NOMO-1 treated with dmso at 0.1 percent for 144 hours (cell line): ENCODE measurements at regions not wholly inside any gene's neighbourhood (a gene's known extent, or its start where the extent isn't known, plus 50 kb on each side); places are given as distances from the start of the nearest gene placed in this dataset.
"Not testable (repeated sequence)": the region's sequence is repeated elsewhere in the genome, so short reads cannot be mapped to it uniquely, and the experiment has no call there.

Experiments
- DNase-seq: peaks from one replicate; lab custom pipeline; 2025; ENCODE audit not compliant: unreplicated experiment; lab: John Stamatoyannopoulos, UW

- no peak for DNase-seq
These were observed 199.2 kb upstream of the HTR1E start for GRCh38 chr6:86738078-86738477.

DNA sequence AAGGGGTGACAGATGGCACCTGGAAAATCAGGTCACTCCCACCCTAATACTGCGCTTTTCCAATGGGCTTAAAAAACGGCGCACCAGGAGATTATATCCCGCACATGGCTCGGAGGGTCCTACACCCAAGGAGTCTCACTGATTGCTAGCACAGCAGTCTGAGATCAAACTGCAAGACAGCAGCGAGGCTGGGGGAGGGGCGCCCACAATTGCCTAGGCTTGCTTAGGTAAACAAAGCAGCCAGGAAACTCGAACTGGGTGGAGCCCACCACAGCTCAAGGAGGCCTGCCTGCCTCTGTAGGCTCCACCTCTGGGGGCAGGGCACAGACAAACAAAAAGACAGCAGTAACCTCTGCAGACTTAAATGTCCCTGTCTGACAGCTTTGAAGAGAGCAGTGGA is 205.7 kb upstream of the HTR1E start:
- DNase-seq = not testable (repeated sequence)

DNA sequence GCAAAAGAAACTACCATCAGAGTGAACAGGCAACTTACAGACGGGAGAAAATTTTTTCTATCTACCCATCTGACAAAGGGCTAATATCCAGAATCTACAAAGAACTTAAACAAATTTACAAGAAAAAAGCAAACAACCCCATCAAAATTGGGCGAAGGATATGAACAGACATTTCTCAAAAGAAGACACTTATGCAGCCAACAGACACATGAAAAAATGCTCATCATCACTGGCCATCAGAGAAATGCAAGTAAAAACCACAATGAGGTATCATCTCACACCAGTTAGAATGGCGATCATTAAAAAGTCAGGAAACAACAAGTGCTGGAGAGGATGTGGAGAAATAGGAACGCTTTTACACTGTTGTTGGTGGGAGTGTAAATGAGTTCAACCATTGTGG is 206.6 kb upstream of the HTR1E start:
- not testable (repeated sequence) for DNase-seq

- DNase-seq = no peak
These were observed 207.1 kb upstream of the HTR1E start for GRCh38 chr6:86730216-86730615.

- DNase-seq = no peak
These were observed 208.4 kb upstream of the HTR1E start for GRCh38 chr6:86728976-86729375.

DNA sequence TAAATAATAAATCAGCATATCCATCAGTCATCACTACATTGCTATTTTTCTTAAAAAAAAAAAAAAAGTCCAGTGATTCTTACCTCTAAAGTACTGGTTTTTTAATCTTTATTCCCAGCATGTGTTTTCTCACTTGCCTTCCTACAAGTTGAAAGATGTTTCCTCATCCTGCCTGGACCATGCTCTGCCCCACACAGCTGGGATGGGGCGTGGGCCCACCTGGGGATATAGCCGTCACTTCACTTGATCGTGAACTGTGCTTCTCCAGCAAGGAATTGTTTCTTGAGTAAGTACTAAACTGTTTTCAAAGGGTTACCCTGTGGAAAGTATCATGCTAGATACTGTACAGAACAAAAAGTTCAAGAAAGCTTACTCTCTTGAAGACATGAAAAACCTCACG is 212.6 kb upstream of the HTR1E start:
- no peak for DNase-seq

GRCh38 chr6:86723729-86724128 is 213.6 kb upstream of the HTR1E start:
- no peak for DNase-seq

DNA sequence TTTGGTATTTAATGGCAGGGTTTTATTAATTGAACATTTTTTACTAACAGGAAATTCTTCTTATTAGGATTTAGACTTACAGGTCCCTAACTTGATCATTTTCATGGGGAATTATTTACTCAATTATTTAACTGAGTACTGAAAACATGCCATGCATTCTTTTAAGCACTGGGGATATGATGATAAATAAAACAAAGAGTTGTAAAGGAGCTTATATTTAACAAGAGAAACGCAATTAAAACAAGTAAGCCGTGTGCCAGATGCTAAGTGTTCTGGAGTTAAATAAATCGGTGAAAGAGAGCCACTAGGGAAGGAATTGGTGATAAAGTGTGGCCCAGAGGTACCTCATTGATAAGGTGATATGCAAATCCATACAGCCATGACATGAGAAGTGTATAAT is 214.2 kb upstream of the HTR1E start:
- no peak for DNase-seq

GRCh38 chr6:86722131-86722530 is 215.2 kb upstream of the HTR1E start:
- DNase-seq = no peak

DNA sequence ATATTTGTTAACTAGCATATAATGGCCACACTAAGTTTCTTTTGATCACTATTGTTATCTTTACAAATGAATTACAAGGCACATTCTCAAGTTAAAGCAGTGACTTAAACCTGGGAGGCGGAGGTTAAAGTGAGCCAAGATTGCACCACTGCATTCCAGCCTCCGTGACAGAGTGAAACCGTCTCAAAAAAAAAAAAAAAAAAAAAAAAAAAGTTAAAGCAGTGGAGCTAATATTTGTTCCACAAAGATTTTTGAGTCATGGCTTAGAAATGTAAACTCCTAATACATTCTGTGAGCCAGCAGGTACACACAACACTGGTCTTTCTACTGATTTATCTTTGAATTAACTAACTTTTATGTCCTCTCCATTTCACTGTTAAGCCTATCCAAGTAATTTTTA is 221.7 kb upstream of the HTR1E start:
- no peak for DNase-seq

DNA sequence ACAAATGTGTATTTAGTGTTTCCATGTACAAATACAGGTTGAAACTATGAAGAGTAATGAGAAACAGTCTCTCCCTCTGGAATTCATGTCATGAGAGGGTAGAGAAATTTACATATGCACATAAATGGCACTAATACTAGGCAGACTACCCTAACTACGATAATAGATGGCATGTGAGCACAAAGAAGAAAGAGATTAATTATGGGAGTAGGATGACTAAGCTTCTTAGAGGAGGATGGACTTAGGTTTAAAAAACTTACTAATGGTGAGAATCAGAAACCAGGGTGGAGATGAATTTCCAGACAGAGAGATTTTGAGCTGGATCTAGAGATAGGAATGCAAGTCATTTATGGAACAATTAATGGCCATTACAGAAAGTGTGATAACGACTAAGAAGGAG is 225.3 kb upstream of the HTR1E start:
- DNase-seq = no peak

DNA sequence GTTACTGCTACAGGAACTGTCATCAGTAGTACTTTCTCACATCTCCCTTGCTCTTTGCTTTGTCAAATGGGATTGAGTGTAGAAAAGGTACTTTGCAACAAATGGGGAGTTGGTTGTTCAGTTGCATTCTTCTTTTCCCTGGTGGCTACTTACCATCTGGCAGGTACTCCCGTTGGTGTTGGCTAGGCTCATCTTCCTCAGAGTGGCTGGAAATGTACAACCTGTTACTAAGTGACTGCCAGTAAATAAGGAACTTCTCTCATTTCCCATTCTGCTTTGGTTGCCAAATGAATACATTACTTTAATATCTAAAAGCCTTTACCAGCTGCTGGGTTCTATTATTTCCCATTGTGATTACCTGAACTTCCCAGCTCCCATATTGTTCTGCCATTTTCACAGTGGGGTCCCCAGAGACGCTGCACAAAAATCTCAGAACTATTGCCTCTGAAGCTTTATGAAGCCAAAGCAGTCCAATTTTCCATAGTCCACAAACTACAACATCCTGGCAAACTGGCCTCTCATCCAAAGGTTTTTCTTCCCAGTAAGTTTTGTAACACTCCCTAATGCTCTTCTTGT is 229.7 kb upstream of the HTR1E start:
- DNase-seq = no peak

DNA sequence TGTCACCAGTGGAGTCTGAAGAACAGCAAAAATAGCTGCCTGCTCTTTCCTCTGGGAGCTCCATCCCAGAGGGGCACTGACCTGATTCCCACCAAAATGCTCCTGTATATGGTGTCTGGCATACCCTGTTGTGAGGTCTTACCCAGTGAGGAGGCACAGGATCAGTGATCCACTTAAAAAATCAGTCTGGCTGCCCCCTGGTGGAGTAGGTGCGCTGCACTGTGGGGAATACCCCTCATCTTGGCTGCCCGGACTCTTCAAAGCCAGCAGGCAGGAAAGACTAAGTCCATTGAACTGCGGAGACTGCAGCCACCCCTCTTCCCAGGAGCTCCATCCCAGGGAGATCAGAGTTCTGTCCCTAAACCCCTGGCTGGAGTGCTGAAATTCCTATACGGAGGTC is 230.9 kb upstream of the HTR1E start:
- no peak for DNase-seq

DNA sequence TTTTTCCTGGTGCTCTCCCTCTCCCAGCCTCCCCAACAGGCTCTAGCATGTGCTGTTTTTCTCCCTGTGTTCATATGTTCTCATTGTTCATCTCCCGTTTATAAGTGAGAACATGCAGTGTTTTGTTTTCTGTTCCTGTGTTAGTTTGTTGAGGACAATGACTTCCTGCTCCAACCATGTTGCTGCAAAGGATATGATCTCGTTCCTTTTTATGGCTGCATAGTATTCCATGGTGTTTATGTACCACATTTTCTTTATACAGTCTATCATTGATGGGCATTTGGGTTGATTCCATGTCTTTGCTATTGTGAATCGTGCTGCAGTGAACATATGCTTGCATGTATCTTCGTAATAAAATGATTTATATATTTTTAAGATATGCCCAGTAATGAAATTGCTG is 236.1 kb upstream of the HTR1E start:
- not testable (repeated sequence) for DNase-seq

GRCh38 chr6:86686496-86686895 is 250.8 kb upstream of the HTR1E start:
- DNase-seq = no peak

GRCh38 chr6:86685230-86685797 is 252.0 kb upstream of the HTR1E start:
- no peak for DNase-seq

GRCh38 chr6:86683132-86683908 is 254.0 kb upstream of the HTR1E start:
- no peak for DNase-seq

- DNase-seq = no peak
These were observed 255.0 kb upstream of the HTR1E start for GRCh38 chr6:86682297-86682696.

GRCh38 chr6:86681140-86681539 is 256.2 kb upstream of the HTR1E start:
- not testable (repeated sequence) for DNase-seq

GRCh38 chr6:86672125-86672524 is 265.2 kb upstream of the HTR1E start:
- DNase-seq = not testable (repeated sequence)

DNA sequence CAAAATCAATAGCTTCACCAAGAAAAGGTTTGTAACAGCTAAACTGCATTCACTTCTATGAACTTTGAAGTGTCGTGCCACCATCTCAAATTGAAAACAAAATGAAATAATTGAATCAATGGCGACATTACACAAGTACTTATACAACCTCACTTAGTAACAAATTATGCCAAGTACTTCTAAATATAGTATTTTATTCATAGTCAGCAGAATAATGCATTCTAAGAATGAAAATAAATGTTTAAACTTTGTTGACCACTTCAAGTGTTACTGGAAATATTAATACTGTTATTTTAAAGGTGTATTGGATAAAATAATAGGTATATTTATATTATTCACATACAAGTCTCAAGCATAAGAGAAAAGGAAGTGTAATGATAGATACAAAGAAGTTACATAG is 280.1 kb upstream of the HTR1E start:
- no peak for DNase-seq

- DNase-seq = no peak
These were observed 308.2 kb upstream of the HTR1E start for GRCh38 chr6:86629123-86629522.

DNA sequence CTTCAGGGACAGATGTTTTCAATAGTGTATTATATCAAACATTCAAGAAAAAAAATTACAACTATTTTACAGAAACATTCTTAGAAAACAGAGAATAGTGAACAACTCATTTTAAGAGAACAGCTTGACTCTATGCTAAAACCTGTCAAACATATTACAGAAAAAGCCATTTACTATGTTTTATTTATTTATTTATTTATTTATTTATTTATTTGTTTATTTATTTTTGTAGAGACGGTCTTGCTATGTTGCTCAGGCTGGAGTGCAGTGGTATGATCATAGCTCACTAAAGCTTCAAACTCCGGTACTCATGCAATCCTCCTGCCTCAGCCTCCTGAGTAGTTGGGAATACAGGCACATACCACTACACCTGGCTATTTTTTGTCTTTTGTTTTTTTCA is 317.9 kb upstream of the HTR1E start:
- DNase-seq = no peak
